Smooth muscle cell (in vitro differentiated cells): ENCODE measurements at regions not wholly inside any gene's neighbourhood (a gene's known extent, or its start where the extent isn't known, plus 50 kb on each side); places are given as distances from the start of the nearest gene placed in this dataset.

Experiments
- DNase-seq: peaks from one replicate; lab custom pipeline; 2025; ENCODE audit not compliant: unreplicated experiment; lab: John Stamatoyannopoulos, UW
- H2AFZ ChIP-seq: fragments of 200-600 bp; sonication (generic); 2 replicates; pipeline ENCODE4 v1.6.0; 2016; ENCODE audit warnings: antibody characterized with exemption, low read depth, mild to moderate bottlenecking
- H3F3A ChIP-seq: fragments of 200-600 bp; sonication (generic); 2 replicates; pipeline ENCODE4 v1.6.0; 2017; ENCODE audit warnings: antibody characterized with exemption, low read depth
- H3K27ac ChIP-seq: fragments of 200-600 bp; sonication (generic); 2 replicates; pipeline ENCODE4 v1.5.1; 2016; ENCODE audit warnings: low read depth, mild to moderate bottlenecking
- H3K27me3 ChIP-seq: fragments of 200-600 bp; sonication (generic); 2 replicates; pipeline ENCODE4 v1.6.1; 2016; ENCODE audit warnings: low read depth, mild to moderate bottlenecking
- H3K36me3 ChIP-seq: fragments of 200-600 bp; sonication (generic); 2 replicates; pipeline ENCODE4 v1.5.1; 2016; ENCODE audit warnings: low read depth
- H3K4me1 ChIP-seq: fragments of 200-600 bp; sonication (generic); 2 replicates; pipeline ENCODE4 v1.5.1; 2016; ENCODE audit warnings: low read depth
- H3K4me2 ChIP-seq: fragments of 200-600 bp; sonication (generic); 2 replicates; pipeline ENCODE4 v1.6.0; 2016; ENCODE audit warnings: mild to moderate bottlenecking
- H3K4me3 ChIP-seq: fragments of 200-600 bp; sonication (generic); 2 replicates; pipeline ENCODE4 v1.5.1; 2016; ENCODE audit warnings: mild to moderate bottlenecking
- H3K79me2 ChIP-seq: fragments of 200-600 bp; sonication (generic); 2 replicates; pipeline ENCODE4 v1.6.0; 2016; ENCODE audit warnings: low read depth, mild to moderate bottlenecking
- H3K9ac ChIP-seq: fragments of 200-600 bp; sonication (generic); 2 replicates; pipeline ENCODE4 v1.6.0; 2016; ENCODE audit warnings: low read depth
- H3K9me3 ChIP-seq: fragments of 200-600 bp; sonication (generic); replicated peaks from 2 replicates; pipeline ENCODE4 v1.5.1; 2016; ENCODE audit warnings: low read depth
- H4K20me1 ChIP-seq: fragments of 200-600 bp; sonication (generic); 2 replicates; pipeline ENCODE4 v1.6.0; 2016; ENCODE audit warnings: low read depth
- CTCF ChIP-seq: fragments of 200-600 bp; sonication (generic); IDR thresholded peaks from 2 replicates; pipeline ENCODE4 v1.5.1; 2017; ENCODE audit warnings: borderline replicate concordance, mild to moderate bottlenecking, antibody characterized with exemption; ENCODE audit not compliant: insufficient read depth, poor library complexity, severe bottlenecking
- WGBS: methylation state at CpG from one replicate; pipeline ENCODE4 v1.1.7; 2016; ENCODE audit warnings: low lambda C conversion rate; 5-methylcytosine and 5-hydroxymethylcytosine counted together

DNA sequence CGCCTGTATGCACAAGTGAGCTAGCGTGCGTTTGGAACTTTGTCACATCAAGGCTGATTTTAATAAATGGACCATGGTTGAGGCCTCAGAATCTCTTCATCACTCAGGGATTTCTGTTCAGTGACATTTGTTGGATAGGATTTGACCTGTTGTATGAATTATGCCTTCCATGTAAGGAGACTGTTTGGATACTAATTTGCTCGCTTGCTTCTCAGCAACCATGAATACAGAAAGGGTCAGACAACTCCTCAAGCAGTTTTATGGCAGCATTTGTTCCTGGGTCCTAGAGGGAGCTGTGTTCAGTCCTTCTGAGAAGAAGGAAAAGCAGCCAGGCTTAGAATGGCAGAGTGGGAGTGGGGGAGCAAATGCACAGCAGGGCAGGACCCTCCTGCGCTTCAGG, 269.7 kb upstream of the LCORL start:
- Histone ChIP-seq H3K27ac (no peak overlapping the region), H3K9ac (no peak overlapping the region), H3K36me3 (no peaks in the 10 kb centered on the region), H3K4me1 (no peaks in the 10 kb centered on the region), H2AFZ (no peak overlapping the region), H3K79me2 (no peaks in the 10 kb centered on the region), H4K20me1 (no peaks in the 10 kb centered on the region), H3K27me3 (no peaks in the 10 kb centered on the region), H3K4me3 (no peak overlapping the region), H3K9me3 (no peaks in the 10 kb centered on the region), H3F3A (no peaks in the 10 kb centered on the region), H3K4me2 (no peak overlapping the region)
- WGBS = 72% methylated on average over 5 of the region's 5 CpGs
- TF ChIP-seq CTCF = no peak
- no peak for DNase-seq

DNA sequence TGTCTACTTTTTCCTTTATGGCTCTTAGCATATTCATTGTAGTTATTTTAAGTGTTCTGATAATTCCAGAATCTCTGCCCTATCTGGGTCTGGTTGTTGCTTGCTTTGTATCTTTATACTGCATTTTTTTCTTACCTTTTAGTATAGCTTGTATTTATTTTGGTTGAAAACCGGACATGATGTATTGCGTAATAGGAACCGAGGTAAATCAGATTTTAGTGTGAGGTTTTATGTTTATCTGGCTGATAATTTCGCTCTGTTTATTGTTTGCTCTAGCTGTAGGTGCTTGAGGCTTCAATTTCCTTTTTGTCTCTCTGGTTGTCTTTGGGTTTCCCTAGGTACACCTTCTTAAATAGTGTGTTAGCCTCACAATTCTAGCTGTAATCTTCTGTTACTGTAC, 263.8 kb upstream of the LCORL start:
- no peak for TF ChIP-seq CTCF
- no peaks in the 10 kb centered on the region for H3K27me3 ChIP-seq

DNA sequence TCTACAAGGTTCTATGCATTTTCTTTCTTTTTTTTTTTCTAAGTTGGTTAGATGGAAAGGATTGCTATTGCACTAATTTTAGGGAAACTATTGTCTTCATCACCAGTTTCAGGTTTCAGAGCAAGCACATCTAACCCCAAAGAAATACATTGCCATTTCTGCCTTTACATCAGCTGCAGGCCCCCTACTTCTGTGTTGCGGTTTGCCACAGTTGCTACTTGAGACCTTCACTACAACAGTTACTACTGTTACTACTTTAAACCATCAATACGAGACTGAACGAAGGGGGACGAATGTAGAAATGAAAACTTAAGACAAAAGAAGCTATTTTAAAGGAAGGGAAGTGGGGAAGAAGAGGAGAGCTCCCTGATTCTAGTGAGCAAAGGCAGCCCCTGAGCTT, 256.7 kb upstream of the LCORL start:
- Histone ChIP-seq H3K36me3 (no peaks in the 10 kb centered on the region), H3K4me2 (no peak overlapping the region), H3K79me2 (no peaks in the 10 kb centered on the region), H3K4me1 (no peaks in the 10 kb centered on the region), H4K20me1 (no peaks in the 10 kb centered on the region), H3F3A (no peaks in the 10 kb centered on the region), H3K27me3 (no peaks in the 10 kb centered on the region), H3K27ac (no peak overlapping the region), H3K4me3 (no peak overlapping the region), H3K9me3 (no peaks in the 10 kb centered on the region), H3K9ac (no peak overlapping the region), H2AFZ (no peak overlapping the region)
- DNase-seq = no peak
- 81% methylated on average over 4 of the region's 4 CpGs for WGBS
- no peak for TF ChIP-seq CTCF

More for the DNA sequence above, 263.8 kb upstream of the LCORL start:
- no peaks in the 10 kb centered on the region for H3F3A ChIP-seq
- no peak overlapping the region for H3K9ac ChIP-seq
- H2AFZ ChIP-seq = no peak overlapping the region
- no peaks in the 10 kb centered on the region for H3K79me2 ChIP-seq
- 85% methylated on average over 4 of the region's 4 CpGs for WGBS
- no peaks in the 10 kb centered on the region for H4K20me1 ChIP-seq
- H3K4me2 ChIP-seq = no peak overlapping the region
- no peak overlapping the region for H3K27ac ChIP-seq
- no peaks in the 10 kb centered on the region for H3K36me3 ChIP-seq
- DNase-seq = no peak
- no peaks in the 10 kb centered on the region for H3K9me3 ChIP-seq
- H3K4me3 ChIP-seq = no peak overlapping the region
- H3K4me1 ChIP-seq = no peaks in the 10 kb centered on the region

- Histone ChIP-seq H3K9me3 (no peaks in the 10 kb centered on the region), H3K27ac (no peak overlapping the region), H3K4me1 (no peaks in the 10 kb centered on the region), H3K4me3 (no peak overlapping the region), H3K36me3 (no peaks in the 10 kb centered on the region), H3K9ac (no peak overlapping the region), H3K27me3 (no peaks in the 10 kb centered on the region), H3F3A (no peaks in the 10 kb centered on the region), H3K79me2 (no peaks in the 10 kb centered on the region), H2AFZ (no peak overlapping the region), H4K20me1 (no peaks in the 10 kb centered on the region), H3K4me2 (no peak overlapping the region)
- TF ChIP-seq CTCF = no peak
- 86% methylated on average over 3 of the region's 3 CpGs for WGBS
- DNase-seq = no peak
Observed at GRCh38 chr4:18262832-18263231, 241.3 kb upstream of the LCORL start.
